Amygdala (tissue), 56 donors: ENCODE measurements at regions not wholly inside any gene's neighbourhood (a gene's known extent, or its start where the extent isn't known, plus 50 kb on each side); places are given as distances from the start of the nearest gene placed in this dataset.
"Not testable (repeated sequence)": the region's sequence is repeated elsewhere in the genome, so short reads cannot be mapped to it uniquely, and the experiment has no call there.

Source experiments
- DNase-seq, 56 donors: peaks; one replicate each; lab custom pipeline; 2025; lab: John Stamatoyannopoulos, UW

- no peak for DNase-seq
Measured at GRCh38 chr9:135303280-135303647, 176.3 kb upstream of the PPP1R26 start.

DNA sequence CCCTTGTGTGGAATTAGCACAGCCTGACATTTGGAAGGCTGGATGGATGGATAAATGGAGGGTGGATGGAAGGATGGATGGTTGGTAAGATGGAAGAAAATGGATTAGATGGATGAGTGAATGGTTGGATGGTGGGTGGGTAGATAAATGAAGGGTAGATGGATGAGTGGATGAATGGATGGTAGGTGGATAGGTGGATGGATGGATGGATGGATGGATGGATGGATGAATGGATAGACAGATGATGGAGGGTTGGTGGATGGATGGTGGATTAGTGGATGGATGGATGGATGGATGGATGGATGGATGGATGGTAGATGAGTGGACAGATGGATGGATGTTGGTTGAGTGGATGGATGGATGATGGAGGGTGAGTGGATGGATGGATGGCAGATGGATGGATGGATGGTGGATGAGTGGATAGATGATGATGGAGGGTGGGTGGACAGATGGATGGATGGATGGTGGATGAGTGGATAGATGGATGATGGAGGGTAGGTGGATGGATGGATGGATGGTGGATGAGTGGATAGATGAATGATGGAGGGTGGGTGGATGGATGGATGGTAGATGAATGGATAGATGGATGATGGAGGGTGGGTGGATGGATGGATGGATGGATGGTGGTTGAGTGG lies 175.6 kb upstream of the PPP1R26 start:
- DNase-seq: no peak

DNA sequence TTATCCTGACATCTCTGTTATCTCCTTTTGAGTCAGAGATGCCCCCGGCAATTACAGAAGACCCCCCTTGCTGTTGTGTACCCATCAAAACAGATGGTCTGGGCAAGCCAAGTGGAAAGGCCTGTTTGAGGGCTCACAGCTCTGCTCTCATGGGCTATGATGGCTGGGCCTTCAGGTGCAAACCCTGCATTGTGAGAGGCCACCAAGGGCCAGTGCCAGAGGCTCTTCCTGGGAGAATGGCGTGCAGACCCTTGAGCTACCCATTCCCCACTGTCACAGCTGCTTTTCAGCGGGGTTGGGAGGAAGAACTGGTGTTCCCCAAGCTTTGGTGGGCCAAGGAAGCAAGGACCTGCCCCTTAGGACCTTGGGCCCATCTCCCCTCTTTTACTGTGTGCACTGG lies 174.7 kb upstream of the PPP1R26 start:
- DNase-seq: no peak

- no peak for DNase-seq
Measured at GRCh38 chr9:135305546-135306180, 173.9 kb upstream of the PPP1R26 start.

DNA sequence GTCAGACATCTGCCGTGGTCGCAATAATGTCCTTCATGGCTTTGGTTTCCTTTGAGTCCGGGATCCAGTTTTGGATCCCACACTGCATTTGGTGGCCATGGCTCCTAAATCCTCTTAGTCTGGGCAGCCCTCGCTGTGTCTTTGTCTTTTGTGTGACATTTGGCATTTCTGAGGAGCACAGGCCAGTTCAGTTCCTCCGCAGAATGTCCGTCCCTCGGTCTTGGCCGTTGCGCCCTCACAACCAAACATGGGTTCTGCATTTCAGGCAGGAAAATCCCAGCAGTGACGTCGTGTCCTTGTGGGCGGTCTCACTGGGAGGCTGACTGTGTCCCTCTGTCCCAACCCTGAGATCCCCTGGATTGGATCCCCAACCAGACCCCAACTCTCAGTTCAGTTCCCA lies 172.9 kb upstream of the PPP1R26 start:
- no peak for DNase-seq

- no peak for DNase-seq
Measured at GRCh38 chr9:135307300-135307699, 172.3 kb upstream of the PPP1R26 start.

- not testable (repeated sequence) for DNase-seq
Measured at GRCh38 chr9:135307919-135308318, 171.7 kb upstream of the PPP1R26 start.

- peak in 3 of 56 donors; percentile 19 to 34 (median 20) for DNase-seq
Measured at GRCh38 chr9:135308821-135309762, 170.5 kb upstream of the PPP1R26 start.

GRCh38 chr9:135309763-135310125 lies 169.8 kb upstream of the PPP1R26 start:
- DNase-seq: no peak

- DNase-seq: no peak
Measured at GRCh38 chr9:135310134-135310533, 169.4 kb upstream of the PPP1R26 start.

DNA sequence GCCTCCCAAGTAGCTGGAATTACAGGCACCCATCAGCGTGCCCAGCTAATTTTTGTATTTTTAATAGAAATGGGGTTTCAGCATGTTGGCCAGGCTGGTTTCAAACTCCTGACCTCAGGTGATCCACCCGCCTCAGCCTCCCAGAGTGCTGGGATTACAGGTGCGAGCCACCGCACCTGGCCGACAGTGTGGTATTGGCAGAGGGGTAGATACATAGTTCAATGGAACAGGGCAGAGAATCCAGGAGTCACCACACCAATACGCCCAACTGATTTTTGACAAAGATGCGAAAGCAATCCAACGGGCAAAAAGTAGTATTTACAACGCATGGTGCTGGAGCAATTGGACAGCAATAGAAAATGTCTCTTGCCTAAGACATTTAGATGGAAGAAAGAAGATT lies 164.0 kb upstream of the PPP1R26 start:
- no peak for DNase-seq

DNA sequence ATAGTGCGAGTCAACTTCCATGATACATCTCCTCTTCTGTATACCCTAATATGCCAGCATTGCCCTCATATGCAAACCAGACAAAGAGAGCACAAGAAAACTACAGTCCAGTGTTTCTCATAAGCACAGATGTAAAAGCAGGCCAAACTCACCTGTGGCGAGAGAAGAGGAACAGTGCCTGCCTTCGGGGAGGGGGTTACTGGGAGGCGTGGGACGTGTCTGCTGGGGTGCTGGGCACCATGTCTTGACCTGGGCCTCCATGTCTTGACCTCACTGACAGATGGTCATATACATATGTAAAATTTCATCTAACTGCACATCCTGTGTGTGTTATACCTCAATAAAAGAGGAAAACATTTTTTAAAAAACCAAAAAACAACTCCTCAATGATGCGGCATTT lies 159.3 kb upstream of the PPP1R26 start:
- DNase-seq: no peak

DNA sequence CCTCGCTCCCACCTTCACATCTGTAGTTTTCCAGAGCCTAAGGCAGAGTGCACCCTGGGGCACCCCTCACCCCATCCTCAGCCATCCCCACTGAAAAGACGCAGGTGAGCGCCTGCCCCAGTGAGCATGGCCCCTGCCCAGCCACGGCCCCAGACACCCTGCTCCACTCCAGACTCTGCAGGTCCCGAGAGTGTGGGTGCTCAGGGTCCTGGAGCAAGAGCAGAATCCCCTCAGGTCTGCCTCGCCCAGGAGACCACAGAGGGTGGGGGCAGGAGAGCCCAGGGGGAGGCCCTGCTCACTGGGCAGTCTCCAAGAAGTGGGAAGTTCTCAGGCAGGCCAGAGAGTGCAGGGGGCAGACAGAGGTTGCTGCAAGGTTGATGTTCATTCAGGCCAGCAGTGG lies 158.6 kb upstream of the PPP1R26 start:
- no peak for DNase-seq

GRCh38 chr9:135321580-135321979 lies 158.0 kb upstream of the PPP1R26 start:
- no peak for DNase-seq

DNA sequence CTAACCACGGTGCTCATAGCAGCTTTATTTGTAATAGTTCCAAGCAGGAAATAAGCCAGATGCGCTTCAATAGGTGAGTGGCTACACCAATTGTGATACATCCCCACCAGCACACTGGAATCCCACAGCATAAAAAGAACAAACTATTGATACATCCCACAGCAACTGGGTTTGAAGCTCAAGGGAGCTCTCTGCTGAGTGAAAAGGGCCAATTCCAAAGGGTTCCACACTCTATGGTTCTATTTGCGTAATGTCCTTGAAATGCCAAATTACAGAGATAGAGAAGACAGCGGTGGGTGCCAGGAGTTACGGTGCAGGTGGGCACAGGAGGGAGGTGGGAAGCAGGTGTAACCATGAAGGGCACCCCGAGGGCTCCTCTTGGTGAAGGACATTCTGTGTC lies 155.3 kb upstream of the PPP1R26 start:
- no peak for DNase-seq

DNA sequence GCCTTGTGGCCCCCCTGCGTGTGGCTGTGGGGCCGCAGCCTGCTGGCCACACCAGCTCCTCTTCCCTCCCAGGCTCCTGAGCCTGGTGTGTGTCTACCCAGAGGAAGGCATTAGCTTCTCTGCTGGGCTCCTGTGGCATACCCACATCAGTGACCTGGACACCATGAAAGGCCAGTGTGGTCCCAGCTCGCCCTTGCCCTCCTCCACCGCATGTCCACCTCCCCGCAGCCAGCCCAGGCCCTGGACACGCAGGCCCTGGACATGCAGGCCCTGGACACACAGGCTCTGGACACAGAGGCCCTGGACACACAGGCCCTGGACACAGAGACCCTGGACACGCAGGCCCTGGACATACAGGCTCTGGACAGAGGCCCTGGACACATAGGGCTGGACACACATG lies 153.4 kb upstream of the PPP1R26 start:
- DNase-seq: no peak

- DNase-seq: no peak
Measured at GRCh38 chr9:135326633-135327152, 152.9 kb upstream of the PPP1R26 start.

DNA sequence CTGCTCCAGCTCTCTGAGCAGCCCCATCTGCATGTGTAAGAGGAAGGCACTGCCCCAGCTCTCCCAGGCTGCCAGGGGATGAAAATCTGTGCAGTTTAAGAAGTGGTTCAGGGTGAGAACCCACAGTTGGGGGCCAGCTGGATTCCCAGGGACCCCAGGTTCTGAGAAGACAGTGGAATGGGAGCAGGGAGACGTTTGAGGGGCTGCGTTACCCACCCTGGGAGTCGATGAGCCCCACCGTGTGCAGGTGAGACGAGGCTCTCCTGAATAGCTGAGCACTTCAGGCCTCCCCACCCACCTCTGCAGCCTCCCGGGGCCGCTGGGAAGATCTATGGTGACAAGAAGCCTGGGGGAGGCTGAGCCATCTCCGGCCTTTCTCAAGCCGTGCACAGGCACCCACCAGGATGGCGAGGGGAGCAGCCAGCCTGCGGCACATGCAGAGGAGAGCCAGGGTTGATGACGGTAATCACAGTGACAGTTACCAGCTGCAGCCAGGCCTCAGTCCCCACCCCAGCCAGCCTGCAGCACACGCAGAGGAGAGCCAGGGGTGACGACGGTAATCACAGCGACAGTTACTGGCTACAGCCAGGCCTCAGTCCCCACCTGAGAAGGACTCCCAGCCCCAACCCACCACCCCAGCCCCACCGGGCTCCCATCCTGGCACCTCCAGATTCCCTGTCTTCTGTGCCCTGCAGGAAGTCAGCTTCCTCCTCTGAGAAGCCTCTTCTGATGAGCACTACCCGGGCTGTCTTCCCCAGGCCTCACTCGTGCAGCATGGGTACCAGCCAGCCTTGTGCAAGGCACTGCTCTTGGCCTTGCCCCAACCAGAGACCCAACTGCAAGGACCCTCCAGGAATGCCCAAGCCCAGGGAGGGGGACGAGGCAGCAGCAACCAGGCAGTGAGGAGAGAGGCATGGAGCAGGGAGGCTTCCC lies 150.8 kb upstream of the PPP1R26 start:
- no peak for DNase-seq

GRCh38 chr9:135329571-135330306 lies 149.8 kb upstream of the PPP1R26 start:
- no peak for DNase-seq

- DNase-seq: no peak
Measured at GRCh38 chr9:135330307-135330631, 149.3 kb upstream of the PPP1R26 start.
